Cardiac muscle cell (in vitro differentiated cells and primary cell): ENCODE measurements at regions not wholly inside any gene's neighbourhood (a gene's known extent, or its start where the extent isn't known, plus 50 kb on each side); places are given as distances from the start of the nearest gene placed in this dataset.

Experiments used
- DNase-seq, 2 donors: peaks; one replicate each; pipeline versions ENCODE4 v3.0.0 to v3.0.0-alpha.2; 2010 to 2017; ENCODE audit warnings: low read depth in 1 of 2, low spot score in 1 of 2
- H3K27ac ChIP-seq: fragments of 200-600 bp; sonication (generic); 2 replicates; pipeline ENCODE4 v1.5.1; 2016
- H3K27me3 ChIP-seq: fragments of 200-600 bp; sonication (generic); 2 replicates; pipeline ENCODE4 v1.6.0; 2016; ENCODE audit warnings: control low read depth
- H3K36me3 ChIP-seq: fragments of 200-600 bp; sonication (generic); 2 replicates; pipeline ENCODE4 v1.5.1; 2016; ENCODE audit warnings: control low read depth
- H3K4me1 ChIP-seq: fragments of 200-600 bp; sonication (generic); 2 replicates; pipeline ENCODE4 v1.8.1; 2017; ENCODE audit warnings: low read depth, mild to moderate bottlenecking, mixed run types
- H3K4me3 ChIP-seq: fragments of 200-600 bp; sonication (generic); 2 replicates; pipeline ENCODE4 v1.5.1; 2016; ENCODE audit warnings: mild to moderate bottlenecking
- H3K9me3 ChIP-seq: fragments of 200-600 bp; sonication (generic); 2 replicates; pipeline ENCODE4 v1.5.1; 2017; ENCODE audit warnings: low read depth, mild to moderate bottlenecking, control low read depth
- CTCF ChIP-seq: IDR thresholded peaks from 2 replicates; pipeline ENCODE4 v1.5.1; 2012; ENCODE audit warnings: low read depth, mild to moderate bottlenecking, low read length

- TF ChIP-seq CTCF = no peak
- Histone ChIP-seq H3K4me1 (no peaks in the 10 kb centered on the region), H3K27ac (no peak overlapping the region), H3K27me3 (no peaks in the 10 kb centered on the region), H3K9me3 (no peaks in the 10 kb centered on the region), H3K4me3 (no peak overlapping the region), H3K36me3 (no peaks in the 10 kb centered on the region)
- no peak for DNase-seq
These were observed 436.9 kb downstream of the GUCY1A2 start for GRCh38 chr11:106581399-106581798.

GRCh38 chr11:106585061-106585460 lies 433.2 kb downstream of the GUCY1A2 start:
- Histone ChIP-seq H3K36me3 (no peaks in the 10 kb centered on the region), H3K4me1 (no peaks in the 10 kb centered on the region), H3K4me3 (no peak overlapping the region), H3K27me3 (no peaks in the 10 kb centered on the region), H3K27ac (no peak overlapping the region), H3K9me3 (no peaks in the 10 kb centered on the region)
- peak in 1 of 2 donors; percentile 57 for DNase-seq
- TF ChIP-seq CTCF = peak; percentile 43

GRCh38 chr11:106594751-106595351 lies 423.4 kb downstream of the GUCY1A2 start:
- Histone ChIP-seq H3K4me1 (no peaks in the 10 kb centered on the region), H3K27me3 (no peaks in the 10 kb centered on the region), H3K4me3 (no peak overlapping the region), H3K36me3 (no peaks in the 10 kb centered on the region), H3K9me3 (no peaks in the 10 kb centered on the region), H3K27ac (no peak overlapping the region)
- TF ChIP-seq CTCF = no peak
- DNase-seq = no peak

- H3K27ac ChIP-seq = no peak overlapping the region
- no peak for DNase-seq
These were observed 416.5 kb downstream of the GUCY1A2 start for GRCh38 chr11:106601684-106602297.

GRCh38 chr11:106608677-106609076 lies 409.6 kb downstream of the GUCY1A2 start:
- peak in 1 of 2 donors; percentile 20 for DNase-seq
- no peak for TF ChIP-seq CTCF

More at GRCh38 chr11:106601684-106602297, 416.5 kb downstream of the GUCY1A2 start:
- Histone ChIP-seq H3K4me3 (no peak overlapping the region), H3K9me3 (no peaks in the 10 kb centered on the region), H3K36me3 (no peaks in the 10 kb centered on the region), H3K27me3 (no peaks in the 10 kb centered on the region), H3K4me1 (peaks cover 10% of the 10 kb centered on the region)
- no peak for TF ChIP-seq CTCF

More at GRCh38 chr11:106608677-106609076, 409.6 kb downstream of the GUCY1A2 start:
- Histone ChIP-seq H3K27me3 (no peaks in the 10 kb centered on the region), H3K27ac (no peak overlapping the region), H3K4me1 (no peaks in the 10 kb centered on the region), H3K9me3 (no peaks in the 10 kb centered on the region), H3K36me3 (no peaks in the 10 kb centered on the region), H3K4me3 (no peak overlapping the region)
